ENCODE measurements at regions not wholly inside any gene's neighbourhood (a gene's known extent, or its start where the extent isn't known, plus 50 kb on each side); places are given as distances from the start of the nearest gene placed in this dataset.

DNA sequence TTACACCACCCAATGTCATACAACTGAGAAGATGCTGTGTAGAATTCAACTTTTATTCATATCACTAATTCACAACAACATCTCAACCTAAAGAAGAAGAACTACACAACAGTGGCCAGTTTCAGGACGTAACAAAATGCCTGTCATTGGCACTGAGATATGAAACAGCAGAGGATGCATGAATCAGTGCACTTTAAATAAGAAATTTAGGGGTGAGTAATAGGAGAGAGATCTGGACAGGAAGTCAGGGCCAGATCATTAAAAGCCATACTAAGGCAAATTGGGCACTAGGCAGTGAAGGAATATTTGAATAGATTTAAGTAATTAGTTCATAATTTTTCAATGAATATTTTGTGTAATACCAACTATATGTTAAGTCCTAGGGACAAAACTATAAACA, 510.5 kb downstream of the PLPP3 start:
- Mint-ChIP-seq H3K4me1 (ENCODE audit: low read depth) (no peaks in the 10 kb centered on the region), H3K4me3 (no peak overlapping the region), H3K27me3 (no peaks in the 10 kb centered on the region), H3K36me3 (ENCODE audit: low read depth) (no peaks in the 10 kb centered on the region), H3K27ac (no peak overlapping the region), H3K9me3 (peaks cover 2% of the 10 kb centered on the region)
- no peak for DNase-seq

DNA sequence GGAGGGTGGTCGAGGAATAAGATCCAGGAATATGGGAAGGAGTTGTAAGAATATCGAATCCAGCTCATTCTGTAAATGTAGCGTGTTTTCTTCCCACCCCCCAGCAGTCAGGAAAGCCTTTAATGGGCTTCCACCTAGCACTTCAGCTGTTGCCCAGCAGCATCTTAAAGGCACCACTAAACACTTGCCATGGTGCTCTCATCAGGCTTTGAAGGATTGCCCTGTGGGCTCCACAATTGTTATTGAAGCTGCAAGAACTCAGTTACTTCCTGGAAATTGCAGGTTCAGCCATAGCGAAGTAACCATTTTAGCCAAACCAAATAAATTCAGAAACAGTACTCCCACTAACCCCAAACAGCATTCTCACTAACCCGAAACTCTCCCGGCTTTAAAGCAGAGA, 511.2 kb downstream of the PLPP3 start:
- H3K4me1 Mint-ChIP-seq (ENCODE audit: low read depth) = no peaks in the 10 kb centered on the region

DNA sequence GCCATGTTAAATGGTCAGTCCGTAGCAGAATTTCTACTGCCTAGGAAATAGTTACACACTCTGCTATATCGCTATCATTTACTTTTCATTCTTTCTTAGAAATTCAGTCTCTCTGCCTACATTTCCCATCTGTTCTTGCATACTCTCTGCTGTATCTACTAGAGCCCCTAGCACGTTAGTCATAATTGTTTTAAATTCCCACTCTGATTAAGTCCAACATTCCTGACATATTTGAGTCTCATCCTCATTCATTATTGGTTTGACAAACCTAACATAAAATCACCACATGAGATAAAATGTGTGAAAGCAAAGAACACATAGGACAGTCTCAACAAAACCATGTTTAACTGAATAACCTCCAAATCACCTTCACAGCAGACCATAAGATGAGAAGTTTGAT, 513.6 kb downstream of the PLPP3 start:
- Mint-ChIP-seq H3K9me3 (no peaks in the 10 kb centered on the region), H3K27me3 (no peaks in the 10 kb centered on the region), H3K27ac (no peak overlapping the region), H3K36me3 (ENCODE audit: low read depth) (no peaks in the 10 kb centered on the region), H3K4me3 (no peak overlapping the region), H3K4me1 (ENCODE audit: low read depth) (no peaks in the 10 kb centered on the region)
- no peak for DNase-seq

More for the DNA sequence above, 511.2 kb downstream of the PLPP3 start:
- no peaks in the 10 kb centered on the region for H3K27me3 Mint-ChIP-seq
- no peak overlapping the region for H3K27ac Mint-ChIP-seq
- H3K36me3 Mint-ChIP-seq (ENCODE audit: low read depth) = no peaks in the 10 kb centered on the region
- H3K9me3 Mint-ChIP-seq = peaks cover 2% of the 10 kb centered on the region
- no peak for DNase-seq
- no peak overlapping the region for H3K4me3 Mint-ChIP-seq

DNA sequence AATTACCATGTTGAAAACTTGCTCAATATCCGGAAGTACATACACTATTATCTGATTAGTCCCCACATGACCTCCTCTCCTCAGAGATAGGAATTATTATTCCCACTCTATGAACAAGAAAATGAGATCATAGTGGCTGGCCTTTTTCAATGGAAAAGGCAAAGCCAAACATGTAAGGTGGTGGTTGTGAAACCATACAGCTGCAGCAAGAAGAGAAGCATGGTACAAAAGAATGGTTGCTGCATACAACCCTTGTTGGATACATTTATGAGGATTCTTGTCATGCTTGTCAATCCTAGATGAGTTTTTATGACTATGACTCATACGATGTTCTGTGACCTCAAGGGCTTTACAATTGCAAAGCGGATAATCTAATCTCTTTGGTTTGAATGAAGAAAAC, 514.7 kb downstream of the PLPP3 start:
- H3K36me3 Mint-ChIP-seq (ENCODE audit: low read depth) = no peaks in the 10 kb centered on the region
- no peak overlapping the region for H3K27ac Mint-ChIP-seq
- no peaks in the 10 kb centered on the region for H3K27me3 Mint-ChIP-seq
- no peak overlapping the region for H3K4me3 Mint-ChIP-seq
- no peaks in the 10 kb centered on the region for H3K4me1 Mint-ChIP-seq (ENCODE audit: low read depth)
- no peaks in the 10 kb centered on the region for H3K9me3 Mint-ChIP-seq
- no peak for DNase-seq

DNA sequence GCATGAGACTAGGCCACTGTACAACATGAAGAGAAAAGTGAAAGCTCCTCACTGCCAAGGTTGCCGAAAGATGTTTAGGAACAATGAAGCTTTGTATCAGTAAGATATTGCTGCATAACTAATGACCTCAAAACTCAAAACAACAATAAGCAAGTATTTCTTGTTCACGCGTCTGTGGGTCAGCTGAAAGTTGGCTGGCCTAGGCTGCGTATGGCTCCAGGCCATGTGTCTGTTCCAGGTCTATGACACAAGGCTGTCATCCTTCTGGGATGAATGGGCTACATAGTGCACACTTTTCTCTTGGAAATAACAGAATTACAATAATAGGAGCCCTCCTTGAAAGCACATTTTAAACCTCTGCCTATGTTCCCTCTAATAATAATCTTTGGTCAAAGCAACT, 515.9 kb downstream of the PLPP3 start:
- no peaks in the 10 kb centered on the region for H3K9me3 Mint-ChIP-seq
- H3K4me3 Mint-ChIP-seq = no peak overlapping the region
- H3K27me3 Mint-ChIP-seq = no peaks in the 10 kb centered on the region
- no peaks in the 10 kb centered on the region for H3K36me3 Mint-ChIP-seq (ENCODE audit: low read depth)
- no peak overlapping the region for H3K27ac Mint-ChIP-seq
- no peaks in the 10 kb centered on the region for H3K4me1 Mint-ChIP-seq (ENCODE audit: low read depth)
- no peak for DNase-seq

DNA sequence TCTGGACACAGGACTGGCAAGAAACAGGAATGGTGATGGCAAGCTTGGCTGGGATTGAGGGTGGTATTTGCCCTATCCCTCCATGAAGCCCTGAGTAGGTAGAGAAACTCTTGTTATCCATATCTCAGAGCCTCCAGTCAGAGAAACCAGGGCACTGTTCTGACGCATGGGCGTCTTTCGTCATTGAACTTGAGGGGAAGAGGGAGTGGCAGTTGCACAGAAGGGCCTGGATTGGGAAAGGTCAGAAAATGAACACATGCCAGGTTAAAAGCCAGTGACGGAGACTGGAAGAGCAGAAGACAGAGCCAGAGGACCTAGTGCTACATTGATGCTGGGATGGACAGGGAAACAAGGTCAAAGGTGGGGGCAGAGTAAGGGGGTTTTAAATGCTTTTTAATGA, 516.7 kb downstream of the PLPP3 start:
- Mint-ChIP-seq H3K9me3 (no peaks in the 10 kb centered on the region), H3K36me3 (ENCODE audit: low read depth) (no peaks in the 10 kb centered on the region), H3K27me3 (no peaks in the 10 kb centered on the region), H3K4me1 (ENCODE audit: low read depth) (no peaks in the 10 kb centered on the region), H3K27ac (no peak overlapping the region), H3K4me3 (no peak overlapping the region)
- DNase-seq = no peak

DNA sequence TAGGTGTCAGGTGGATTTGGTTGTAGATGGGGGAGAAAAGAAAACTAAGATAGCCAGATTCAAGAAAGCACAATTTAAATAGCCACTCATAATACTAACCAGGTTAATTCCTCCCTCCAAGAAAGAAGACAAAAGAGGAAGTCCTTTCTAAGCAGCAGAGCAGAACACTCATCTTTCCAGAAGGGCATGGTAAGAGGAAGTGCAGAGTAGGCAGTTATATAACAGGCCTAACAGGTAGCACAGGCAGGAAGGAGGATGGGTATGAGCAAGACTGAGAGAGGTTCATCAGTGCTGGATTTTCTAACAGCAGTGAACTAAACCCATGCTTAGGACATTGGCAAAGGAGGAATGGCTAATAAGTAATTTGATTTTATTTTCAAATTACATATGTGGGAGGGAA, 517.5 kb downstream of the PLPP3 start:
- Mint-ChIP-seq H3K27ac (no peak overlapping the region), H3K4me1 (ENCODE audit: low read depth) (no peaks in the 10 kb centered on the region)
- no peak for DNase-seq

DNA sequence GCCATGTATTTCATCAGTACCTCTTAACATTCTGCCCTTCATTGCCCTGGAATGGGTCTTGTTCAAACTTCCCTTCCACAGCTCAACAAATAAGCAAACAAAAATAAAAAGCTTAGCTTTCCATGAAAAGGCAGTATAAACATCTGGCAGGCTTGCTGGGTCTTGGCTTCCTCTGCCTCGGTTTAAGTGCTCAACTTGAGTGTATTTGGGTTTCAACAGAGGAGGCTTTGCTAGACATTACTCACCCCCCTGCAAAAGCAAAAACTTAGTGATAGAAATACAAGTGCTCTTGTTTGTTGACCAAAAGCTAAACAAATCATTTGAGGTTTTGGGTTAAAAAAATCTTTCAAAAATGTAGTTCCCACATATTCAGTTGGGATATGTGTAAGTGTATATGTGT, 518.5 kb downstream of the PLPP3 start:
- Mint-ChIP-seq H3K36me3 (ENCODE audit: low read depth) (no peaks in the 10 kb centered on the region), H3K27me3 (no peaks in the 10 kb centered on the region), H3K4me3 (no peak overlapping the region), H3K27ac (no peak overlapping the region), H3K4me1 (ENCODE audit: low read depth) (no peaks in the 10 kb centered on the region), H3K9me3 (no peaks in the 10 kb centered on the region)
- no peak for DNase-seq

More for the DNA sequence above, 517.5 kb downstream of the PLPP3 start:
- Mint-ChIP-seq H3K4me3 (no peak overlapping the region), H3K27me3 (no peaks in the 10 kb centered on the region), H3K9me3 (no peaks in the 10 kb centered on the region), H3K36me3 (ENCODE audit: low read depth) (no peaks in the 10 kb centered on the region)

DNA sequence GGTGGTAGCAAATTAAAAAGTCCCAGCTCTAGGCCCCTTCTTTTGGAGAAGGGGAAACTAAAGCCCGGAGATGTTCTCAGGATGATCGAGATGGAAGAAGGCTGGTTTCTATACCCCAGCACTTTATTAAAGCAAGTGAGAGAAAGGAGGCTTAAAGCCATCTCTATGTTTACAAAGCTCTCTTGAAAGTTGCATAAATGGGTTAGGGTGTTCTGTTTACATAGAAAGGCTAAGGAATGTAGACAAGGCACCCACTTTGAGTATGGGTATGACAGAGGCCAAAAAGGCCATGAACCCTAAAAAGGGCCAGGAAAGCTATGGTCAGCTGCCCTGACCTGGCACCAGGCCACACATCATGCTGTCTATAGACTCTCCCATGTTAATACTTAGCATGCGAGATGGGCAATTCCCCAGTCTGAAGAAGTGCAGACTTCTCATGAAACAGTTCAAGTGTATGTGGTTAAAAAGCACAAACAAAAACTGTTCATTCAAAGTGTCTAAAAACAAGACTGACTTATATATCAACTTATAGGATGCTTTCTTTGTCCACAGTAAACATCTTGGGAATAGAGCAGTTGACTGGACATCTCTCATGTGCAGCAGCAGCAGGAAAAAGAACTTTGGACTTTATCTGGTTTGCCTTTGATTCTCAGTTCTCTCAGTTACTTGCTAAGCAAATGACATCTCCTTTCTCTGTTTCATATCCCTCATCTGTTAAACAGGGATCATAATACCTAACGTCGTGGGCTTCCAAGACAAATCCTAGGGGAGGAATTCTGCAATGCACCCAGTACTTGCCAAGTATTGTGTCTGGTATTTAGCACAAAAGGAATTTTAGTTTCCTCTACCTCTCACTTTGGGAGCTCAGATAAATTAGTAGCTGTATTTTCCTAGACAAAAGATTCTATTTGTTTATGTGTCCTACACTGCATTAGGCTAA, 521.6 kb downstream of the PLPP3 start:
- H3K4me3 Mint-ChIP-seq = no peak overlapping the region
- H3K4me1 Mint-ChIP-seq (ENCODE audit: low read depth) = no peaks in the 10 kb centered on the region
- no peaks in the 10 kb centered on the region for H3K9me3 Mint-ChIP-seq
- no peaks in the 10 kb centered on the region for H3K36me3 Mint-ChIP-seq (ENCODE audit: low read depth)
- no peaks in the 10 kb centered on the region for H3K27me3 Mint-ChIP-seq
- no peak overlapping the region for H3K27ac Mint-ChIP-seq
- DNase-seq = no peak

DNA sequence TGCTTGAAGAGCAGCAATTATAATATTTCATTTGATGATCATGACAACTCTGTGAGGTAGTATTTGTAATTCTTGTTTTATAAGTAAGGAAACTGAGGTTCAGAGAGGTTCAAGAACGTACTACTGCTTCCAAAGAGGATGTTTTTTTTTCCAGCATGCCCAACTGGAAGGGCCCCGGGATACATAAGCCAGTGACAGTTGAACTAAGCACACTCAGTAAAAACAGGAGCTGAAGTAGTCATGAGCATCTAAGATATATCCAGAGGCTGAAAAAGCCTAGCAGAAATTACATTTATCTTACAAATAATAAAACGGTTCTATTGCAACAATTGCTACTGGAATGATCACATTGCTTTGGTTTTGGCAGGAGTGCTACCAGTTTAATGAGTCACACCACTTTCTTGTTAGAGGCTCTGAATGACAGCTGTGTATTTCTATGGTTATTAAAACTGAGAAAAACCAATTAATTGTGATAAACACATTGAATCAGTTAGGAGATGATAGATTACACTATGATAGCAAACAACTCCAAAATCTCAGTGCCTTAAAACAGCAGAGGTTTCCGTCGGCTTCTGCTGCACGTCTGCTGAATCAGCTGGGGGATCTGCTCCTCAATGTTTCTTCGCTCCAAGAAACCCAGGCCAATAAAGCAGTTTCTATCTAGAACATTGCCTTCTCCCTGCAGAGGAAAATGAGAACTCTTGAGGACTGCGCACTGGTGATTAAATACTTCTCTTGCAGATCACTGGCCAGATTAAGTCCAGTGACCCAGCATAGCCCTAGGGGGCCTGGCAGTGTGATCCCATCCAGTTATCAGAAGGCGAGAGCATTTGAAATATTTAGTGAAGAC, 522.7 kb downstream of the PLPP3 start:
- H3K4me1 Mint-ChIP-seq (ENCODE audit: low read depth) = no peaks in the 10 kb centered on the region
- no peaks in the 10 kb centered on the region for H3K36me3 Mint-ChIP-seq (ENCODE audit: low read depth)
- no peak for DNase-seq
- H3K27ac Mint-ChIP-seq = no peak overlapping the region
- H3K4me3 Mint-ChIP-seq = no peak overlapping the region
- no peaks in the 10 kb centered on the region for H3K9me3 Mint-ChIP-seq
- no peaks in the 10 kb centered on the region for H3K27me3 Mint-ChIP-seq

DNA sequence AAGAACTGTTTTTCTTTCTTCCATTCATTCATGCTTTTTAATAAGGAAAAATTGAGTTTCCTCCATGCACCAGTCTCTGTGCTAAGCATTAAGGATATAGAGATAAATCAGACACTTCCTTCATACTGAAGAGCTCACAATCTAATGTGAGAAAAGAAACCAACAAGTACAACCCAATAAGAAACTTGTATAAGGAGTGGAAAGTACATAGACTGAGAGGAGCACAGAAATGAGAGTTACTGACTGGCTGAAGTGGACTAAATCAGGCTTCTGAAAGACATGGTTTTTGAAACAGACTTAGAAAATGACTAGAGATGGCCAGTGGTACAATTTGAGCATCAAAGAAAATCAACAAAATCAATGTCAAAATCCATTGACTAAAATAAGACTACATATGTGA, 524.4 kb downstream of the PLPP3 start:
- Mint-ChIP-seq H3K36me3 (ENCODE audit: low read depth) (no peaks in the 10 kb centered on the region), H3K4me3 (no peak overlapping the region), H3K9me3 (no peaks in the 10 kb centered on the region), H3K27me3 (no peaks in the 10 kb centered on the region), H3K4me1 (ENCODE audit: low read depth) (no peaks in the 10 kb centered on the region), H3K27ac (no peak overlapping the region)
- DNase-seq = no peak

DNA sequence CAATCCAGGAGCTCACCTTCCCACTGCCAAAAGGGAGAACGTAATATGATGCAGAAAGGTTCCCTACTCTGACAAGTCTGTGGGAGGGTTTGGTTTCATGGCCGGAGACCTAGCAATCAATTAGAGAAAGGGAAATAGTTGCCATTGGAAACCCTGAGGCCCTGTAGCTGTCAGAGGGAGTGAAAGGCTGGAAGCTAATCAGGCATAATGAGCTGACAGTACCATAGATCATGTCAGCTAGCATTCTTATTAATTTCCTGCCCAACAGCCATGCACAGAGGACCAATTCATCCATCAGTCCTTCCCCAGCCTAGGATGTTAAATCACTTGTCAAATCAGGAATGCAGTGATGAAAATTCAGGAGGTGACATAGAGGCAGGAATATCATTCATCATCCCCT, 527.3 kb downstream of the PLPP3 start:
- H3K4me1 Mint-ChIP-seq (ENCODE audit: low read depth) = no peaks in the 10 kb centered on the region
- H3K9me3 Mint-ChIP-seq = no peaks in the 10 kb centered on the region
- DNase-seq = no peak
- no peak overlapping the region for H3K4me3 Mint-ChIP-seq
- H3K36me3 Mint-ChIP-seq (ENCODE audit: low read depth) = no peaks in the 10 kb centered on the region
- H3K27ac Mint-ChIP-seq = no peak overlapping the region
- no peaks in the 10 kb centered on the region for H3K27me3 Mint-ChIP-seq

DNA sequence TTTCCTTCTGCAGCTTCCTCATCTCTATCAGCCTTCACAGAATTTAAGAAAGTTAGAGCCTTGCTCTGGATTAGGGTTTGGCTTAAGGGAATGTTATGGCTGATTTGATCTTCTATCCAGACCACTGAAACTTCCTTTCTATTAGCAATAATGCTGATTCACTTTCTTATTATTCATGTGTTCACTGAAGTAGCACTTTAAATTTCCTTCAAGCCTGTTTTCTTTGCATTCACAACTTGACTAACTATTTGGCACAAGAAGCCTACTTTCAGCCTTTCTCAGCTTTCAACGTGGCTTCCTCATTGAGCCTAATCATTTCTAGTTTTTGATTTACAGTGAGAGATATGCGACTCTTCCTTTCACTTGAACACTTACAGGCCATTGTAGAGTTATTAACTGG, 528.5 kb downstream of the PLPP3 start:
- no peak for DNase-seq
- H3K36me3 Mint-ChIP-seq (ENCODE audit: low read depth) = no peaks in the 10 kb centered on the region
- H3K27me3 Mint-ChIP-seq = no peaks in the 10 kb centered on the region
- no peaks in the 10 kb centered on the region for H3K9me3 Mint-ChIP-seq
- no peak overlapping the region for H3K27ac Mint-ChIP-seq
- no peaks in the 10 kb centered on the region for H3K4me1 Mint-ChIP-seq (ENCODE audit: low read depth)
- H3K4me3 Mint-ChIP-seq = no peak overlapping the region

DNA sequence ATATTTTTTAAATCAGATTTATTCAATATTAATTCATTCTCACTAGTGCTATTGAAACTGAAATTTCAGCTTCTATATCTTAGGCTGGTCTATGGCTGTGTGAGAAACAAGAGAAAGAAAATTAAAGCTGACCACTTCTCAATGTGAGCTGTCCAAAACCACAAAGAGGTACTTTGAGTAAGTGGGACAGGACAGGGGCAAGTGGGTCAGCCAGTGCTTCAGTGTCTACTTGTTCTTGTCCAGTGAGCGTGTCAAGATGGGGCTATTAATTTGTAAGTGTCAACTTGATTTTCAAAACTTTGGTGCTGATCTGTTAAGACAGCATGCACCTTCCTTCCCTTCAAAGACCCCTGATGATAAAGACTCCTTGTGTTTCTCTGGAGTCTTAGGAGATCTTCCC, 533.9 kb downstream of the PLPP3 start:
- no peaks in the 10 kb centered on the region for H3K9me3 Mint-ChIP-seq
- H3K4me1 Mint-ChIP-seq (ENCODE audit: low read depth) = no peaks in the 10 kb centered on the region
- no peak overlapping the region for H3K4me3 Mint-ChIP-seq
- no peak for DNase-seq
- H3K27ac Mint-ChIP-seq = no peak overlapping the region
- no peaks in the 10 kb centered on the region for H3K36me3 Mint-ChIP-seq (ENCODE audit: low read depth)
- no peaks in the 10 kb centered on the region for H3K27me3 Mint-ChIP-seq

DNA sequence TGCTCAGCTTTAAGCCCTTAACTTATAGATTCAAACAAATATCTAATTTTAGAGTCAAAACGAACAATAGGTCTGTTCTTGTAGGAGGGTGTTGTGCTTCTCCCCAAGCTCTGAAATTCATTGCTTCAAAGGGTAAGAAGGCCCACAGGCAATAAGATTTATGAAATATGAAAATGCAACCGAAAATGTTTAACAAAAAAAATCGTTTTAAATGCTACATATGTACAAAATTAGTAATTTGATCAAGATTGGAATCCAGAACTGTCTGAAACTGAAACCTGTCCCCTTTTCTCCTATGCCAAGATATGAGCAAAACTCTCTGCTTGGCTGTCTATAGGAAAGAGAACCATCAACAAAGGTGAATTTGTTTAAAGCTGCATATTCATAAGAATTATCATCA, 534.3 kb downstream of the PLPP3 start:
- Mint-ChIP-seq H3K9me3 (no peaks in the 10 kb centered on the region), H3K36me3 (ENCODE audit: low read depth) (no peaks in the 10 kb centered on the region), H3K27ac (no peak overlapping the region), H3K4me1 (ENCODE audit: low read depth) (no peaks in the 10 kb centered on the region), H3K27me3 (no peaks in the 10 kb centered on the region), H3K4me3 (no peak overlapping the region)
- no peak for DNase-seq

All from activated T-cell treated with anti-CD3 and anti-CD28 coated beads, Interleukin-2, amount 50 U/mL, for 24 hours (primary cell).